Ishikawa (cell line): ENCODE measurements at regions not wholly inside any gene's neighbourhood (a gene's known extent, or its start where the extent isn't known, plus 50 kb on each side); places are given as distances from the start of the nearest gene placed in this dataset.

Experiments
- CEBPB ChIP-seq: IDR thresholded peaks from 2 replicates; pipeline ENCODE4 v1.6.1; 2012
- CREB1 ChIP-seq: IDR thresholded peaks from 2 replicates; pipeline ENCODE4 v1.6.1; 2012; ENCODE audit warnings: low read depth
- EGR1 ChIP-seq: IDR thresholded peaks from 2 replicates; pipeline ENCODE4 v1.6.1; 2012
- EP300 ChIP-seq: IDR thresholded peaks from 2 replicates; pipeline ENCODE4 v1.6.1; 2012; ENCODE audit warnings: borderline replicate concordance
- FOXM1 ChIP-seq: IDR thresholded peaks from 2 replicates; pipeline ENCODE4 v1.6.1; 2012; ENCODE audit warnings: low read depth, borderline replicate concordance
- MAX ChIP-seq: IDR thresholded peaks from 2 replicates; pipeline ENCODE4 v1.6.1; 2012
- NFIC ChIP-seq: IDR thresholded peaks from 2 replicates; pipeline ENCODE4 v1.6.1; 2012
- RAD21 ChIP-seq: IDR thresholded peaks from 2 replicates; pipeline ENCODE4 v1.6.1; 2012; ENCODE audit warnings: low read depth
- REST ChIP-seq: IDR thresholded peaks from 2 replicates; pipeline ENCODE4 v1.6.1; 2012; ENCODE audit warnings: low read depth, mild to moderate bottlenecking
- TAF1 ChIP-seq: IDR thresholded peaks from 2 replicates; pipeline ENCODE4 v1.6.1; 2012; ENCODE audit warnings: low read depth, mild to moderate bottlenecking
- TCF12 ChIP-seq: IDR thresholded peaks from 2 replicates; pipeline ENCODE4 v1.6.1; 2012; ENCODE audit warnings: low read depth
- TEAD4 ChIP-seq: IDR thresholded peaks from 2 replicates; pipeline ENCODE4 v1.6.1; 2012
- USF1 ChIP-seq: IDR thresholded peaks from 2 replicates; pipeline ENCODE4 v1.6.1; 2012
- YY1 ChIP-seq: IDR thresholded peaks from 2 replicates; pipeline ENCODE4 v1.6.1; 2012; ENCODE audit warnings: low read depth
- ZBTB7A ChIP-seq: IDR thresholded peaks from 2 replicates; pipeline ENCODE4 v1.6.1; 2012; ENCODE audit warnings: low read depth

- TF ChIP-seq EGR1 = no peak
- TF ChIP-seq FOXM1 = no peak
- TF ChIP-seq EP300 = no peak
- no peak for TF ChIP-seq RAD21
- no peak for TF ChIP-seq USF1
- no peak for TF ChIP-seq TEAD4
- no peak for TF ChIP-seq TCF12
- TF ChIP-seq YY1 = no peak
- no peak for TF ChIP-seq TAF1
- no peak for TF ChIP-seq CEBPB
- no peak for TF ChIP-seq NFIC
Measured at GRCh38 chr22:22749167-22749758, 104.8 kb downstream of the GGTLC2 start.

GRCh38 chr22:22750335-22751042 is 106.1 kb downstream of the GGTLC2 start:
- TF ChIP-seq CREB1 (no peak), FOXM1 (no peak), CEBPB (no peak), USF1 (no peak), ZBTB7A (no peak), YY1 (no peak), EGR1 (no peak), EP300 (no peak), TCF12 (no peak), TAF1 (no peak), NFIC (no peak), REST (no peak), MAX (no peak), TEAD4 (no peak), RAD21 (no peak)

- no peak for TF ChIP-seq EP300
- TF ChIP-seq FOXM1 = no peak
- no peak for TF ChIP-seq REST
- TF ChIP-seq CREB1 = no peak
- TF ChIP-seq TEAD4 = no peak
- TF ChIP-seq CEBPB = no peak
- TF ChIP-seq NFIC = no peak
- no peak for TF ChIP-seq EGR1
- TF ChIP-seq YY1 = no peak
- no peak for TF ChIP-seq TCF12
- TF ChIP-seq RAD21 = no peak
Measured at GRCh38 chr22:22751043-22751603, 106.7 kb downstream of the GGTLC2 start.

- TF ChIP-seq CREB1 (no peak), EGR1 (no peak), TCF12 (no peak), FOXM1 (no peak), CEBPB (no peak), TEAD4 (no peak), REST (no peak), YY1 (no peak), USF1 (no peak), NFIC (no peak)
Measured at GRCh38 chr22:22752199-22752555, 107.8 kb downstream of the GGTLC2 start.
